H1 (cell line): ENCODE measurements at regions not wholly inside any gene's neighbourhood (a gene's known extent, or its start where the extent isn't known, plus 50 kb on each side); places are given as distances from the start of the nearest gene placed in this dataset.

Experiments used
- BCL11A ChIP-seq, 2 experiments: IDR thresholded peaks; one replicate each; pipeline ENCODE4 v1.6.1; 2011; ENCODE audit warnings: low read depth in 2 of 2, low read length in 2 of 2, mild to moderate bottlenecking in 2 of 2
- CHD7 ChIP-seq: fragments of 300-600 bp; sonication (generic); IDR thresholded peaks from 2 replicates; pipeline ENCODE4 v1.7.1; 2012; ENCODE audit warnings: low read length, moderate library complexity, mild to moderate bottlenecking, inconsistent platforms; ENCODE audit not compliant: insufficient replicate concordance

- no peak for TF ChIP-seq CHD7
- no peak for TF ChIP-seq BCL11A (IDR thresholded peaks at IDR 0.05; ENCODE audit: low read depth in 2 of 2, low read length in 2 of 2)
Measured at GRCh38 chr18:27270508-27270907, 85.4 kb upstream of the CHST9 start (continued).
